ENCODE measurements at regions not wholly inside any gene's neighbourhood (a gene's known extent, or its start where the extent isn't known, plus 50 kb on each side); places are given as distances from the start of the nearest gene placed in this dataset.

- TF ChIP-seq ZNF263 (CRISPR knock-in tag; IDR thresholded peaks at IDR 0.05; ENCODE audit: low read depth) (no peak), E2F5 (CRISPR knock-in tag; IDR thresholded peaks at IDR 0.05) (no peak)
These were observed 225.8 kb upstream of the ARSJ start for GRCh38 chr4:114205261-114205660.

All from WTC11 (cell line).